GM18517 (cell line): ENCODE measurements at regions not wholly inside any gene's neighbourhood (a gene's known extent, or its start where the extent isn't known, plus 50 kb on each side); places are given as distances from the start of the nearest gene placed in this dataset.

Source experiments
- ATAC-seq: cut with Tn5 transposase; IDR thresholded peaks from one replicate; pipeline ENCODE4 v1.9.1; 2021; ENCODE audit warnings: mild to moderate bottlenecking, moderate library complexity; ENCODE audit not compliant: unreplicated experiment

GRCh38 chr4:53920883-53921282 lies 143.5 kb downstream of the CHIC2 start:
- no peak for ATAC-seq

- no peak for ATAC-seq
These were observed 144.3 kb downstream of the CHIC2 start for GRCh38 chr4:53920116-53920515.

DNA sequence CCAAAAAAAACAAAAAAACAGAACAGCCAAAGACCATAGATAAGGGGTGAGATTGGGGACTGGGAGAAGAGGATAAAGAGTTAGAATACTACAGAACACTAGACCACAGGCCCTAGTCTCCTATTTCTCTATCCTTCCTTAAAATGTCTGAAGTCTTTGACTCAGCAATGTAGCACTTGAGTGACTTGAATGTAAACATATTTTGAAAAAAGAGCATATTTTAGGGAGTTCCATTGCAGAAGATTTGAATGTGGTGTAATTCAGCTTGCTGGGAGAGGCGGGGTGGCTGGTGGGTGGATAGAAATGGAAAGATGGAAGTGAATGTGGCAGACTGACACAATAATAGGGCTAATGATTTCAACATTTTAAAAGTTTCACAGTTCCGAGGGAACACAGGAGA lies 144.9 kb downstream of the CHIC2 start:
- no peak for ATAC-seq

DNA sequence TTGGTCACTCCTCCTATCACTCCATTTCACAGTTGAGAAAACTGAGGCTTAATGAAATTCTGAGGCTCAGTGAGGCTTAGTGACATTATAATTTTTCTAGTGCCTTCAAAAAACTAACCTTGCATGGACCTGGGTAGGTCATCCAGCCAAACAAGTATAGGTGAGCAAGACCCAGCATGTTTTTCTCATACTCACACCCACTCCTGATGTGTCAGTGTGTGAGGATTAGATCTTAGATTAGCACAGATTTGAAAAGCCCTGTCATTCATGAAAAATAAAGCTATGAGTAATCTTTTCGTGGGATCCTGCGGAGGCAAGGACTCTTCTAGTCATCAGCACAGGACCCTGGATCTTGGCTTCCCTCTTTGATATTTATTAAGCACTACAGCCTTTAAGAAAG lies 146.7 kb downstream of the CHIC2 start:
- ATAC-seq: no peak

- no peak for ATAC-seq
These were observed 147.9 kb downstream of the CHIC2 start for GRCh38 chr4:53916431-53916889.

DNA sequence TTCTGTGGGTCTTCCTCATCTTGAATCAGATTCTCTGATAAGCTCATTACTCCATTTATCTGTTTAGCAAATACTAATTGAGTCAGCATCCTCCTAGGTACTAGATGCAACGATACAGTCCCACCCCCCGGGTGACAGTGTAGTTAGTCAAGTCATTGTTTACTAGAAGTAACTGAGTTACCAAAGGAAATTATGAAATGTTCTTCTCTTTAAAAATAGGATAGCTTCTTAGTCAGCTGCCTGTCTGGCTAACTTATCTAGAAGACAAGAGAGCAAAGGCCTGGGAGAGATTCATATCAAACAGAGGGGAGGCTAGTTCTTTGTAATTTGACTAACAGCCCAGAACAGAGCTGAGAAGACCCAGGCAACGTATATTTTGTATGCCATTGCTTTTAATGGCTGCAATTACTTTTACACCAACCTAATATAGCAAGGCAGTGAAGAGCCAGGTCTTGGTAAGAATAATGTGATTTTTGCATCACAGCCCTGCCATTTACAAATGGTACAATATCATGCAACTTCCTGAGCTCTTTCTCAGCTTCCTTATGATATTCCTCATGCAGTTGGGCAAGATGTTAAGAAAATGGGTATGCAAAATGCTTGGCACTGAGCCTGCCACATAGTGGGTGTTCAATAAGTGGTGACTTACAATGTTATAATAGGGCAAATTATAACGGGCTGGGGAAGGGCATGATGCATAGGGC lies 149.9 kb downstream of the CHIC2 start:
- ATAC-seq: no peak

- no peak for ATAC-seq
These were observed 150.6 kb downstream of the CHIC2 start for GRCh38 chr4:53913771-53914170.

- no peak for ATAC-seq
These were observed 151.5 kb downstream of the CHIC2 start for GRCh38 chr4:53912766-53913497.

GRCh38 chr4:53908661-53909078 lies 155.7 kb downstream of the CHIC2 start:
- no peak for ATAC-seq

GRCh38 chr4:53907772-53908171 lies 156.6 kb downstream of the CHIC2 start:
- no peak for ATAC-seq

GRCh38 chr4:53906606-53907190 lies 157.7 kb downstream of the CHIC2 start:
- ATAC-seq: no peak

DNA sequence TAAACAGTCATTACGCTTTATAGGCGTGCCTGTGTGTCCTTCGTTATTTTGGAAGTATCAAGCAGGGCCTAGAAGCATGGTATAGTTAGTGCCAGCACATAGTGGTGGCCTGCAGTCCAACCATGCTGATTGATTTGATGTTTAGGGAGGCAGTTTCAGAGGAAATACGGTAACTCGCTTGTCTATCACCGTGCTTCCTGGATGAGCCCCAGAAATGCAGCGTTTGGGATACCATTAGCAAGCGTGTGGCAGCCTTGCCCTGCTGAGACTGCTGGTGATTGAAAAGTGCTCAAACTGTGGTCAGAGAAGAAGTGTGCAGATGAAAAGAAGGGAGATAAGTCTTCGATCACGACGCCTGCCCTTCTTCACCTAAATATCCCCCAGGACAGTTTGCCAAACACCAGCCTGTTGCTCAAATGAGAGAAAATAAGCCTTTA lies 158.4 kb downstream of the CHIC2 start:
- no peak for ATAC-seq

DNA sequence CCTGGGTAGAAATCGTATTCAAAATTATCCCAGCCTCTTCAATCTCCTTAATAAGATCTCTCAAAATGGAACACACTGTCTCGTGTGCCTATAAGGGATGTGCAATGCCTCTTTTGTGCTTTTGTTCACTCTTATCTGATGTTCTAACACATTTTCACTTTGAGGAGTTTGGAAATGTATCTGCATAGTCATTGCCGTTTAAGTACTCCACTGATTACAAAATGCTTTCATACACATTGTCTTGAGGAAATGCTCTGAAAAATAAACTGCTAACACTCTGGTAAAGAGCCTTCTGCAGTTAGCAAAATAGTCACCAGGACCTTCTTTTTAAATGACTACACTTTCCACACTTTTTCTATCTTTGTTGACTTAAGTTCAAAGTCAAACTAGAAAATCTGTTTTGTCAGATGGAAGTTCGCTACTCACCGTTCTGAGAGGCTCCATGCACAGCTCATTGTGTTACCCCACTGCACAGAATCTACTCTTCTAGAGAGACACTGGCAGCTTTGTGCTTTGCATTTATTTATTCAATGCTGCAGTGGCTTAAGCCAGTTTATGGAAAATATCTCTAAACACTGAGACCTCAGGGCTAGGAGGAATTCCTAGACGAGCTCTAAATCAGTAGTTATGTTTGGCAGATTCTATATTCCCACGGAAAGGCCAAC lies 159.0 kb downstream of the CHIC2 start:
- ATAC-seq: no peak

GRCh38 chr4:53902786-53903185 lies 161.6 kb downstream of the CHIC2 start:
- no peak for ATAC-seq

- ATAC-seq: no peak
These were observed 164.1 kb downstream of the CHIC2 start for GRCh38 chr4:53900271-53900649.

DNA sequence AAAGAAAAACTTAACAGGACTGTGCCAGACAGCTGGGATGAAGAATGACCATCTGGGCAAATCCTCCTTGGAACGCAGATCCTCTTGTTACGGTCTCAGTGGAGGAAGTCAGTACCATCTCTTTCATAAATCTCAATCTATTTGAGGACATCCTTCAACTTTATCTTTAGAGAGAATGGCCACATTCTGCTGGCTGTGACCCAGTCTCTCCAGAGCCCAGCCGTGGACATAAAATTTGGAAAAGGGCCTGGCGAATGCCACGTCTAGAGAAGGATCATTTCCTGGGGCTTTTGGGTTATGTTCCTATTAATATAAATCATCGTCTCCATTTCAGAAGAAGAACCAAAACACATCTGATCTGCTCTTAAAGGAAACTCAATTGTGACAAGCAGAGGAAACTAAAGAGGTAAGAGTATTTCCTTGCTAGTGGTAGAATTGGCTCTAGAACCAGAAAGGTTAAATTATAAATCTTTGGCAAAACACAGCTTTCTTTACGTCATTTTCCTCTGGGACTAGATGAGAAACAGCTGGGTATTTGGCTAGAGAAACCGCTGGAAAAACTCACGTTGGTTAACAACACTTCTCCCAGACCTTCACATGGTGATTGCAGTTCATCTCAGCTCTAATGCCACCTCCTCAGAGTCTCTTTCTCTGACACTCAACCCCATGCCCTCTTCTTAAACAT lies 164.7 kb downstream of the CHIC2 start:
- no peak for ATAC-seq

DNA sequence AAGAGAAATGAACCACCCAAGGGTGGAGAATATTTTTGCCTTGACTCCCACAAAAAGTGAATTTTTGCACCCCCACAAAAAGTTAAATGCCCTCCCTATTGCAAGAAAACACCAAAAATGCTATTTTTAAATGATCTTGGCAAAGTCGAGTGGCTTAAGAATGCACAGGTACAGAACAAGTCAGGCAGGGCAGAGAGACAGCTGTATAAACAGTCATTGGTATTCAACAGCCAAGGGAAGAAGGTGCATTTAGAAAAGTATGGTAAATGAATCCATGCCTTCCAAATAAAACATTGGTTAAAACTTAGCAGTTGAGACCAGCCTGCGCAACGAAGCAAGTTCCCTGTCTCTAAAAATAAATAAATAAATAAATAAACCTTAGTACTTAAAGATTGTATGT lies 169.3 kb downstream of the CHIC2 start:
- ATAC-seq: no peak

- ATAC-seq: no peak
These were observed 173.9 kb downstream of the CHIC2 start for GRCh38 chr4:53890461-53890860.

DNA sequence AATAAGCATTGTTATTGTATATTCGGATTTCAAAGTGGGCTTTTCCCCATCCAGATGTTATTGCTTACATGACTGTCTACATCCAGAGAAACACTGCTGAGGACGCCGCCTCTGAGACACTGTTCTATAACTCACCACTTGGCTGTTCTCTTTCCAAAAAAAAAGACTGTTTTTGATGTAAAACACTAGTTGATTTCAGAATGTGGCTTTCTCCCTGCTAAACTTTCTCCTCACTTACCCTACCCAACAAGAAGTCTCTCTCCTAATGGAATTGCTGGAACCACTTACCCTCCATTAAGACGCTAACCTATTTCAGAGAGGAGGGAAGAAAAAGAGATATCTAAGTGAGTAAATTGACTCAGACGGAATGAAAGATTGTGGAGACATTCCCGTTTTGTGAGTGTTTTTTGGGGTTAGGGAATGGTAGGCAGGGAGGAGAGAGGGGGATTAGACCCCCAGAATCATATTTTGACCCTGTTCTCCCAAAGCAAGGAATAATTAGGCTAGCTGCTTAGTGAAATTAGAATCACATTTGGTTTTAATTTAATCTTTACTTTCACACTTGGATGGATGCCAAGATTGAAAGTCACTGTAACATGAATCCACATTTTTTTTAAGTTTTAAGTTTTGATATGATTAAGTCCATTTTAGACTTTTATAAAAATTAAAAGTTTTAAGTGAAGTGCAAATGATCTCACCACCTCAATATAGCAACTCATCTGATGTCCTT lies 174.9 kb downstream of the CHIC2 start:
- no peak for ATAC-seq

DNA sequence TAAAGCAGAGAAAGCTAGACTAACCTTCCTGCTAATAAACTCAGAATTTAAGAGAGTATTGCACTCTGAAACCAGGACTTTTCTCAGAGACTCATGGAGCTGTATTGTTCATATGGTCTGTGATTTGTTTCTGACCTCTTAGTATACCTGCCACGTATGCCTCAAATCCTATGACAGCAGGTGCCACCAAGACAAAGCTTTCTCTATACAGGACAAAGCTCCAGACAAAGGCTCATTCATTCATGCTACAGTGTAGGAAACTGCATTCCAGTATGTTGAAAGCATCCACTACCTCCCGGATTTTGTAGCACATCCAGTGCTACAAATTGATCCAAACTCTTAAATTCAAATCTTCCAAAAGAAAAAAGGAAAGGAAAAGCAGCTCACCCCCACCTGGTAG lies 178.3 kb downstream of the CHIC2 start:
- ATAC-seq: no peak
